Tibial nerve (tissue), 4 donors: ENCODE measurements at regions not wholly inside any gene's neighbourhood (a gene's known extent, or its start where the extent isn't known, plus 50 kb on each side); places are given as distances from the start of the nearest gene placed in this dataset.

Experiments used
- EP300 ChIP-seq, 2 donors: sonication (generic); formaldehyde crosslinking; IDR thresholded peaks; one replicate each; pipeline ENCODE4 v1.6.1; 2017; ENCODE audit warnings: antibody characterized with exemption in 2 of 2, mild to moderate bottlenecking in 1 of 2
- POLR2A ChIP-seq, 2 donors: fragments of 450-650 bp; IDR thresholded peaks; one replicate each; pipeline ENCODE4 v1.6.1; 2017; ENCODE audit warnings: antibody characterized with exemption in 2 of 2, mild to moderate bottlenecking in 2 of 2, moderate library complexity in 2 of 2
- TF ChIP-seq, protein P1 (sequence below), 5 experiments: fragments of 200-600 bp in 3 of 5; fragments of 450-650 bp in 2 of 5; sonication (generic) in 3 of 5; IDR thresholded peaks; one replicate each; pipeline ENCODE4 v1.5.1; 2016 to 2019; ENCODE audit warnings: antibody characterized with exemption in 5 of 5, mild to moderate bottlenecking in 3 of 5, moderate library complexity in 2 of 5

DNA sequence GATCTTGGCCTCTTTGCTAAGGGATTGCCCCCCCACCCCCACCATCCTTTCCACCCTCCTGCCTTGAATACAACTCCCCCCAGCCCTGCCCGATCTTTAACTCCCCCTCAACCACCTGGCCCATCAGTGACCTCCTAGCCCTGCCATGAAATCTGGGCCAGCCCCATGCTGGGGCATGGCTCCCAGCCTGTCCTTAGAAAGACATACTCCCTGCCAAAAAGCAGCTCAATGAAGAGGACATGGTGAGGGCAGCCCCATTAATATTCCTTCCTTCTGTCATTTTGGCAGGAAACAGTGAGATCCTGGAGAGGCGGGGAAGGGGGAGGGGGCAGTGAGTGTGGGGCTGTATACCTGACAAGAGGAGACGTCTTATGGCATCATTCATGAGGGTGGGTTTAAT is 66.8 kb upstream of the DISP3 start:
- TF ChIP-seq EP300 (IDR thresholded peaks at IDR 0.05) (no peak), POLR2A (IDR thresholded peaks at IDR 0.05) (no peak)
- TF ChIP-seq, protein P1, sequence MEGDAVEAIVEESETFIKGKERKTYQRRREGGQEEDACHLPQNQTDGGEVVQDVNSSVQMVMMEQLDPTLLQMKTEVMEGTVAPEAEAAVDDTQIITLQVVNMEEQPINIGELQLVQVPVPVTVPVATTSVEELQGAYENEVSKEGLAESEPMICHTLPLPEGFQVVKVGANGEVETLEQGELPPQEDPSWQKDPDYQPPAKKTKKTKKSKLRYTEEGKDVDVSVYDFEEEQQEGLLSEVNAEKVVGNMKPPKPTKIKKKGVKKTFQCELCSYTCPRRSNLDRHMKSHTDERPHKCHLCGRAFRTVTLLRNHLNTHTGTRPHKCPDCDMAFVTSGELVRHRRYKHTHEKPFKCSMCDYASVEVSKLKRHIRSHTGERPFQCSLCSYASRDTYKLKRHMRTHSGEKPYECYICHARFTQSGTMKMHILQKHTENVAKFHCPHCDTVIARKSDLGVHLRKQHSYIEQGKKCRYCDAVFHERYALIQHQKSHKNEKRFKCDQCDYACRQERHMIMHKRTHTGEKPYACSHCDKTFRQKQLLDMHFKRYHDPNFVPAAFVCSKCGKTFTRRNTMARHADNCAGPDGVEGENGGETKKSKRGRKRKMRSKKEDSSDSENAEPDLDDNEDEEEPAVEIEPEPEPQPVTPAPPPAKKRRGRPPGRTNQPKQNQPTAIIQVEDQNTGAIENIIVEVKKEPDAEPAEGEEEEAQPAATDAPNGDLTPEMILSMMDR (IDR thresholded peaks at IDR 0.05): no peak
